ENCODE measurements at regions not wholly inside any gene's neighbourhood (a gene's known extent, or its start where the extent isn't known, plus 50 kb on each side); places are given as distances from the start of the nearest gene placed in this dataset.
A peak's percentile ranks its signal among the peaks of the same experiment; 100 is the strongest.

- DNase-seq = peak; percentile 20
Observed at GRCh38 chr10:69716711-69717560, 84.8 kb upstream of the COL13A1 start.

- DNase-seq = no peak
Observed at GRCh38 chr10:69718951-69719350, 82.8 kb upstream of the COL13A1 start.

GRCh38 chr10:69721690-69722310, 79.9 kb upstream of the COL13A1 start:
- no peak for DNase-seq

- no peak for DNase-seq
Observed at GRCh38 chr10:69723653-69724052, 78.1 kb upstream of the COL13A1 start.

GRCh38 chr10:69726850-69727249, 74.9 kb upstream of the COL13A1 start:
- peak; percentile 1 for DNase-seq

GRCh38 chr10:69728335-69728870, 73.3 kb upstream of the COL13A1 start:
- no peak for DNase-seq

GRCh38 chr10:69729326-69730048, 72.2 kb upstream of the COL13A1 start:
- no peak for DNase-seq

- DNase-seq = no peak
Observed at GRCh38 chr10:69730251-69731156, 71.2 kb upstream of the COL13A1 start.

GRCh38 chr10:69731184-69731583, 70.5 kb upstream of the COL13A1 start:
- DNase-seq = no peak

GRCh38 chr10:69731698-69732097, 70.0 kb upstream of the COL13A1 start:
- DNase-seq = no peak

- DNase-seq = no peak
Observed at GRCh38 chr10:69732147-69732825, 69.4 kb upstream of the COL13A1 start.

GRCh38 chr10:69732826-69733150, 68.9 kb upstream of the COL13A1 start:
- DNase-seq = no peak

- DNase-seq = no peak
Observed at GRCh38 chr10:69733791-69734261, 67.9 kb upstream of the COL13A1 start.

- no peak for DNase-seq
Observed at GRCh38 chr10:69734416-69734796, 67.3 kb upstream of the COL13A1 start.

- no peak for DNase-seq
Observed at GRCh38 chr10:69734797-69735468, 66.8 kb upstream of the COL13A1 start.

GRCh38 chr10:69736886-69737641, 64.6 kb upstream of the COL13A1 start:
- DNase-seq = no peak

- no peak for DNase-seq
Observed at GRCh38 chr10:69738071-69738470, 63.6 kb upstream of the COL13A1 start.

- no peak for DNase-seq
Observed at GRCh38 chr10:69738858-69739435, 62.8 kb upstream of the COL13A1 start.

- no peak for DNase-seq
Observed at GRCh38 chr10:69739634-69740033, 62.1 kb upstream of the COL13A1 start.

- DNase-seq = no peak
Observed at GRCh38 chr10:69740126-69740525, 61.6 kb upstream of the COL13A1 start.
